CD4-positive, CD25-positive, alpha-beta regulatory T cell (primary cell): ENCODE measurements at regions not wholly inside any gene's neighbourhood (a gene's known extent, or its start where the extent isn't known, plus 50 kb on each side); places are given as distances from the start of the nearest gene placed in this dataset.
A peak's percentile ranks its signal among the peaks of the same experiment; 100 is the strongest.

Source experiments
- ATAC-seq, 2 donors: fragments of 150-1000 bp; cut with Tn5 transposase; one replicate each; pipeline ENCODE4 v1.10.0; 2021; ENCODE audit warnings: low read depth in 2 of 2, moderate number of reproducible peaks in 2 of 2, moderate library complexity in 1 of 2
- DNase-seq, 3 donors: peaks; one replicate each; pipeline versions ENCODE4 v3.0.0 to v3.0.0-alpha.2; 2012 to 2022; ENCODE audit warnings: mixed read lengths in 1 of 3
- H3K27ac ChIP-seq: one replicate; pipeline ENCODE4 v1.7.0; 2013; ENCODE audit warnings: mild to moderate bottlenecking, low read length; ENCODE audit not compliant: insufficient read depth, poor library complexity, severe bottlenecking
- H3K27me3 ChIP-seq: one replicate; pipeline ENCODE4 v1.7.0; 2013; ENCODE audit warnings: low read length; ENCODE audit not compliant: control insufficient read depth, insufficient read depth
- H3K36me3 ChIP-seq: one replicate; pipeline ENCODE4 v1.7.0; 2013; ENCODE audit warnings: mild to moderate bottlenecking, low read length, moderate library complexity; ENCODE audit not compliant: control insufficient read depth, insufficient read depth
- H3K4me1 ChIP-seq: 2 replicates; pipeline ENCODE4 v1.7.0; 2013; ENCODE audit warnings: mild to moderate bottlenecking, low read length; ENCODE audit not compliant: insufficient read depth, control insufficient read depth, poor library complexity, severe bottlenecking
- H3K4me3 ChIP-seq: one replicate; pipeline ENCODE4 v1.7.0; 2013; ENCODE audit warnings: low read depth, mild to moderate bottlenecking, low read length, moderate library complexity
- H3K9me3 ChIP-seq, 2 experiments: 1 replicate in 1 of 2; 2 replicates in 1 of 2; pipeline ENCODE4 v1.7.0; 2013; ENCODE audit warnings: low read length in 2 of 2, mild to moderate bottlenecking in 1 of 2, moderate library complexity in 1 of 2; ENCODE audit not compliant: control insufficient read depth in 2 of 2
- H3K27ac Mint-ChIP-seq, 3 donors: one replicate each; pipeline ENCODE4 v1.8.0; 2020 to 2022; ENCODE audit warnings: mild to moderate bottlenecking in 3 of 3, mixed read lengths in 3 of 3, moderate library complexity in 2 of 3
- H3K27me3 Mint-ChIP-seq: one replicate; pipeline ENCODE4 v1.8.0; 2022; ENCODE audit warnings: mild to moderate bottlenecking, mixed read lengths
- H3K36me3 Mint-ChIP-seq: one replicate; pipeline ENCODE4 v1.8.0; 2020; ENCODE audit warnings: mixed read lengths
- H3K4me1 Mint-ChIP-seq, 4 donors: one replicate each; pipeline ENCODE4 v1.8.0; 2020 to 2022; ENCODE audit warnings: mixed read lengths in 4 of 4, mild to moderate bottlenecking in 1 of 4
- H3K4me3 Mint-ChIP-seq, 4 donors: one replicate each; pipeline ENCODE4 v1.8.0; 2020 to 2022; ENCODE audit warnings: mild to moderate bottlenecking in 4 of 4, mixed read lengths in 4 of 4, moderate library complexity in 3 of 4
- H3K9me3 Mint-ChIP-seq, 7 donors: one replicate each; pipeline ENCODE4 v1.8.0; 2020 to 2022; ENCODE audit warnings: mixed read lengths in 7 of 7, mild to moderate bottlenecking in 3 of 7, moderate library complexity in 2 of 7

DNA sequence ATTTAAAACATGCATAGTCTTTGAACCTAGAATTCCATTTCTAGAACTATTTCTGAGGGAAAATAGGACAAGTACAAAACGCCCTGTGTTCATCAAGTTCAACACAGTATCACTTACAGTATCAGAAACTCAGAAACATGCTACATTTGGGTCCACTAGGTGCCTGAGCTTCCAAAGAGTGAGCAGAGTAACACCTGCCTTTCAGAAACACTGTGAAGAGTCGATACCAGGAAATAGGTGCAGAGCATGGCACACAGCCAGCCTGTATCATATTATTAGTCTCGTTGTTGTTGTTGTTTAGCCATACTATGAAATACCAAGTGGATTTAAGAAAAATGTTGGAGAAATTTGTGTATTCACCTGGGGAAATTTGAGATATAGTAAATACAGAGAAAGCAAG is 392.1 kb upstream of the MGMT start:
- Mint-ChIP-seq H3K4me3 (no peak overlapping the region), H3K27ac (peak overlapping the region in 2 of 3 donors; percentile 9 to 79), H3K9me3 (no peaks in the 10 kb centered on the region), H3K4me1 (peaks cover 8 to 22% (median 11%) of the 10 kb centered on the region in 4 donors), H3K36me3 (no peaks in the 10 kb centered on the region), H3K27me3 (peaks cover 5% of the 10 kb centered on the region)
- Histone ChIP-seq H3K9me3 (peaks cover 0 to 2% of the 10 kb centered on the region in 2 experiments), H3K4me1 (no peaks in the 10 kb centered on the region), H3K4me3 (no peak overlapping the region), H3K36me3 (no peaks in the 10 kb centered on the region), H3K27me3 (no peaks in the 10 kb centered on the region), H3K27ac (no peak overlapping the region)
- ATAC-seq: peak; percentile 37 to 47
- peak in 1 of 3 donors; percentile 9 for DNase-seq

DNA sequence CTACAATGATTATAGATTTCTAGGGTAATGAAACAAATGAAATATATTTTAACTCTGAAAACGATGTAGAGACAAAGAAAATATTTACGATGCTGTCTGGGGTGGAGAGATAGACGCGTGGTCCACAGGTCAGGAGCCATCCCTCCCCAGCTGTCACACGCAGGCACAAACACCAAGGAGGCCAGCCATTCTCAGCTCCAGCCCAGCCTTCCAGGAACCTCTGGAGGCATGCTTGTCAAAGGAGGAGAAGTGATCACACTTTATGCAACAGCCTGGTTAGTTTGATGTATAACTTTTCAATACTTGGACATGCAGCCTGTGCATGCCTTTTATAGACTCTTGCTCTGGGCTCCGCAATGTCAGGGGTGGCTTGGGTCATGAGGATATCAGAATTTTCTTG is 391.5 kb upstream of the MGMT start:
- ATAC-seq (no peak), DNase-seq (no peak)
- no peak overlapping the region for H3K4me3 Mint-ChIP-seq
- Histone ChIP-seq H3K27me3 (no peaks in the 10 kb centered on the region), H3K36me3 (no peaks in the 10 kb centered on the region), H3K27ac (no peak overlapping the region), H3K4me1 (no peaks in the 10 kb centered on the region), H3K9me3 (peaks cover 0 to 2% of the 10 kb centered on the region in 2 experiments), H3K4me3 (no peak overlapping the region)
- peaks cover 8 to 22% (median 11%) of the 10 kb centered on the region in 4 donors for H3K4me1 Mint-ChIP-seq
- peaks cover 0 to 5% (median 2%) of the 10 kb centered on the region in 7 donors for H3K9me3 Mint-ChIP-seq
- H3K36me3 Mint-ChIP-seq: peaks cover 4% of the 10 kb centered on the region
- peak overlapping the region in 1 of 3 donors; percentile 9 for H3K27ac Mint-ChIP-seq
- peaks cover 9% of the 10 kb centered on the region for H3K27me3 Mint-ChIP-seq

DNA sequence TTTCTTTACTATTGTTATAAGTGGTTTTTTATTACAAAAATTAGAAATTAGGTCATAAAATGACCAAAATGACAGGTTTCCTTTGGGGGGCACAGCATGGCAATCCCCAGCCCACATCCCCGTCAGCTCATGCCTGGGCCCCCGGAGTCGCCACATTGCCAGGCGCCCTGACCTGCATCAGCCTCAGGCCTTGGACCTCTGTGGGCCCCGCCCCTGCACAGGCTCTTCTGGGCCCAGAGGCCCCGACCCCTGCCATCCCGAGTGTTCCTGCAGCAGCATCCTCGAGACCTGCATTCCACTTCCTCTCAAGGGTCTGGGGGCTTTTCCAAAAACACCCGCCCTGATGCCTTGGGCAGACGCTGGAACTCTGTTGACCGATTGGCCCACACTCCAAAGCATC is 391.1 kb upstream of the MGMT start:
- ATAC-seq (no peak), DNase-seq (no peak)
- H3K9me3 Mint-ChIP-seq: peaks cover 0 to 9% (median 2%) of the 10 kb centered on the region in 7 donors
- no peak overlapping the region for H3K27ac Mint-ChIP-seq
- no peak overlapping the region for H3K4me3 Mint-ChIP-seq
- no peaks in the 10 kb centered on the region for H3K27me3 ChIP-seq
- no peak overlapping the region for H3K4me3 ChIP-seq
- H3K36me3 Mint-ChIP-seq: peaks cover 4% of the 10 kb centered on the region
- peaks cover 9% of the 10 kb centered on the region for H3K27me3 Mint-ChIP-seq
- no peak overlapping the region for H3K27ac ChIP-seq
- H3K36me3 ChIP-seq: no peaks in the 10 kb centered on the region
- H3K4me1 ChIP-seq: no peaks in the 10 kb centered on the region
- H3K4me1 Mint-ChIP-seq: peaks cover 8 to 22% (median 11%) of the 10 kb centered on the region in 4 donors
- H3K9me3 ChIP-seq: peaks cover 0 to 2% of the 10 kb centered on the region in 2 experiments

DNA sequence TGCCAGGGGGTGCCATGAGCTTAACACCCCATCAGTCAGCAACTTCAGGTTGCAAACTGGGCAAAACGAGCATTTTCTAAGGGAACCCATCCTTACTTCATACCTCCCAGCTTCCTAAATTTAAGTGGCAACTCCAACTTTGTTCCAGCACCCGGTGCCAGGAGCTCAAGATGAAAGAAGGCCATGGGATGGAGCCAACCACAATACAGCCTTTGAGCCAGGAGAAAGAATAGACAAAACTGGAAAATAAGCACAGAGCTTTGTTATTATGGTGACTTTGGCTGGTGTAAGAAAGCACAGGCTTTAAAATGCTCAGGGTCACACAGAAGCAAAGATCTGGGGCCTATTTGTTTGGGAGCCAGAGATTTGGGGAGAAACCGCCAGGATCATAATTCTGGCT is 388.7 kb upstream of the MGMT start:
- peaks cover 0 to 11% (median 2%) of the 10 kb centered on the region in 7 donors for H3K9me3 Mint-ChIP-seq
- peaks cover 0 to 2% of the 10 kb centered on the region in 2 experiments for H3K9me3 ChIP-seq
- no peak overlapping the region for H3K4me3 ChIP-seq
- no peaks in the 10 kb centered on the region for H3K4me1 ChIP-seq
- peaks cover 2% of the 10 kb centered on the region for H3K27me3 ChIP-seq
- peaks cover 9% of the 10 kb centered on the region for H3K27me3 Mint-ChIP-seq
- H3K4me3 Mint-ChIP-seq: no peak overlapping the region
- DNase-seq (no peak), ATAC-seq (no peak)
- no peak overlapping the region for H3K27ac Mint-ChIP-seq
- H3K36me3 Mint-ChIP-seq: peaks cover 4% of the 10 kb centered on the region
- peaks cover 0 to 13% (median 6%) of the 10 kb centered on the region in 4 donors for H3K4me1 Mint-ChIP-seq
- no peaks in the 10 kb centered on the region for H3K36me3 ChIP-seq
- no peak overlapping the region for H3K27ac ChIP-seq

DNA sequence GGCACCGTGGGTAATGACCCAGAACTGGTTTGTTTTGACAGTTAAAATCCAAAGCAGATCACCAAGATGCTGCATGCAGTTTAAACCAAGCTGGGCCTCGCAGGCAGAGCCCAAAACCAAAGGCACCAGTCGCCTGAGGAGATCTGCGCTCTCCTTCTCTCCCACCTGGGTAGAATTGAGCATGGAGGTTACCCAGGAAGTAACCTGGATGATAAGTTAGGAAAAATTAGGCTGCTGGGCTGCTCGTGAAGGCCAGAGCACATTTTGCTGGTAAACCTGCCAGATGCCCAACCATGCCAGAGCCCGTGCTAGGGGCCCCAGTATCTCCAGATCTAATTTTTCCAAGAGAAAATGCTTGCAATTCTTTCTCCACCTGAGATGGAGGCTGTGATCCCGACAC is 388.3 kb upstream of the MGMT start:
- ATAC-seq: no peak
- H3K4me1 ChIP-seq: no peaks in the 10 kb centered on the region
- H3K9me3 Mint-ChIP-seq: peaks cover 0 to 13% (median 2%) of the 10 kb centered on the region in 7 donors
- no peak overlapping the region for H3K4me3 ChIP-seq
- H3K4me1 Mint-ChIP-seq: peaks cover 0 to 13% (median 6%) of the 10 kb centered on the region in 4 donors
- H3K27me3 Mint-ChIP-seq: peaks cover 9% of the 10 kb centered on the region
- H3K27me3 ChIP-seq: peaks cover 2% of the 10 kb centered on the region
- no peak overlapping the region for H3K4me3 Mint-ChIP-seq
- peaks cover 4% of the 10 kb centered on the region for H3K36me3 Mint-ChIP-seq
- H3K9me3 ChIP-seq: peaks cover 0 to 2% of the 10 kb centered on the region in 2 experiments
- DNase-seq: no peak
- no peak overlapping the region for H3K27ac ChIP-seq
- no peaks in the 10 kb centered on the region for H3K36me3 ChIP-seq
- no peak overlapping the region for H3K27ac Mint-ChIP-seq

DNA sequence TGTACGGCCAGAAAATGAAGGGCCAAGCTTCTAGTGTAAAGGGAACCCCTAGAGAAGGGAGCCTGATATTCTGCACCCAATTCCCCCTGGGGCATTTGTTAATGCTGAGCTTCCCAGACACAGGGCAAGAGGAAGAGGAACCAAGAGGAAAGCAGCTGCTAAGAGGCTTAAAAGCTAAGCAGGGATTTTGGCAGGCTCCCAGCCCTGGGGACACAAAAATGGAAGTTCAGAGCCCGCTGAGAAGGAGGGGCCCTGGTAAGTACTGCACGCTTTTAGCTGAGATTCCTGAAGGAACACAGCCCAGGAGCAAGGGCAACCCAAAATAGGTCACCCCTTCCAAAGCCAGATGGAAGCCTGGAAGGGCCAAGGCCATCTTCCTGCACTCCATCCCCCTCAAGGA is 387.3 kb upstream of the MGMT start:
- Mint-ChIP-seq H3K27me3 (peaks cover 9% of the 10 kb centered on the region), H3K27ac (peak overlapping the region in 1 of 3 donors; percentile 39), H3K36me3 (peaks cover 4% of the 10 kb centered on the region), H3K4me1 (peaks cover 0 to 9% (median 4%) of the 10 kb centered on the region in 4 donors), H3K4me3 (no peak overlapping the region), H3K9me3 (peaks cover 0 to 17% (median 5%) of the 10 kb centered on the region in 7 donors)
- Histone ChIP-seq H3K27ac (no peak overlapping the region), H3K9me3 (peaks cover 0 to 8% of the 10 kb centered on the region in 2 experiments), H3K36me3 (no peaks in the 10 kb centered on the region), H3K4me1 (no peaks in the 10 kb centered on the region), H3K27me3 (peaks cover 2% of the 10 kb centered on the region), H3K4me3 (no peak overlapping the region)
- ATAC-seq (no peak), DNase-seq (no peak)

DNA sequence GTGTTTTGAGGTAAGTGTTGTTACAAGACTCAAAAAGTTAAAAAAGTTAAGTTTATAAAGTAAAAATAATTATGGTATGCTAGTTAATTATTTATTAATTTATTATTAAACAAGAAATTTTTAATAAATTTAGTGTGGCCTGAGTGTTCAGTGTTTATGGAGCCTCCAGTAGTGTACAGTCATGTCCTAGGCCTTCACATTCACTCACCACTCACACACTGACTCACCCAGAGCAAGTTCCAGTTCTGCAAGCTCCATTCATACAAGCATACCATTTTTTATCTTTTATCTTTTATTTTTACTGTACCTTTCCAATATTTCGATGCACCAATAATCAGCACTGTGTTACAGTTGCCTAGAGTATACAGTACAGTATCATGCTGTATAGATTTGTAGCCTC is 381.2 kb upstream of the MGMT start:
- Histone ChIP-seq H3K36me3 (no peaks in the 10 kb centered on the region), H3K27ac (no peak overlapping the region), H3K27me3 (peaks cover 2% of the 10 kb centered on the region), H3K4me3 (no peak overlapping the region), H3K4me1 (no peaks in the 10 kb centered on the region), H3K9me3 (peaks cover 0 to 5% of the 10 kb centered on the region in 2 experiments)
- H3K4me3 Mint-ChIP-seq: no peak overlapping the region
- DNase-seq (no peak), ATAC-seq (no peak)
- no peak overlapping the region for H3K27ac Mint-ChIP-seq
- no peaks in the 10 kb centered on the region for H3K36me3 Mint-ChIP-seq
- H3K9me3 Mint-ChIP-seq: peaks cover 0 to 9% (median 4%) of the 10 kb centered on the region in 7 donors
- H3K27me3 Mint-ChIP-seq: peaks cover 17% of the 10 kb centered on the region
- no peaks in the 10 kb centered on the region for H3K4me1 Mint-ChIP-seq

DNA sequence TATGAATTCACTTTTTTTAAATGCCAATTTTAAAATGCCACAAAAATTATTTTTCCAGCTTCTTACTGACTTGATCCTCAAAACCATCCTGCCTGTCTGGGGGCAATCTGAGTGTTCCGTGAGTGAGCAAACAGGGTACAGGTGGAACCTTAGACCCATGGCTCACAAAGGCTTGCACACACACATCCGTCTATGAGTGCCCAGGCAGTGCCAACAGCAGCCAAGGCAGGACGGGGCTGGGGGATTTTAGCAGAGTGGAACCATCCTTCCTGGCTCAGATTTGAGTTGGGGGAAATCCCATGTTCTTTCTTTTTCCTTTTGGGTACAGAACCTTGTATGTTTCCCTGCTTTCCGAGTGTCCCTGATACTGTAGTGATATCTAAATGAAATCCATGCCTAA is 377.7 kb upstream of the MGMT start:
- Histone ChIP-seq H3K27ac (no peak overlapping the region), H3K36me3 (no peaks in the 10 kb centered on the region), H3K4me3 (no peak overlapping the region), H3K4me1 (no peaks in the 10 kb centered on the region), H3K27me3 (no peaks in the 10 kb centered on the region), H3K9me3 (peaks cover 0 to 4% of the 10 kb centered on the region in 2 experiments)
- Mint-ChIP-seq H3K4me3 (no peak overlapping the region), H3K27me3 (peaks cover 17% of the 10 kb centered on the region), H3K4me1 (peaks cover 0 to 8% (median 3%) of the 10 kb centered on the region in 4 donors), H3K27ac (no peak overlapping the region), H3K9me3 (peaks cover 0 to 5% (median 3%) of the 10 kb centered on the region in 7 donors), H3K36me3 (no peaks in the 10 kb centered on the region)
- ATAC-seq (no peak), DNase-seq (no peak)
